RWPE2 (cell line): ENCODE measurements at regions not wholly inside any gene's neighbourhood (a gene's known extent, or its start where the extent isn't known, plus 50 kb on each side); places are given as distances from the start of the nearest gene placed in this dataset.

ENCODE experiments used
- ATAC-seq: fragments of 200-7000 bp; cut with Tn5 transposase; 3 replicates; pipeline ENCODE4 v1.9.1; 2021; ENCODE audit warnings: low read depth
- DNase-seq: peaks from one replicate; pipeline ENCODE4 v3.0.0-alpha.2; 2020; ENCODE audit warnings: low spot score
- H3K27ac ChIP-seq: fragments of 450-650 bp; 2 replicates; pipeline ENCODE4 v1.5.1; 2017; ENCODE audit warnings: mild to moderate bottlenecking; ENCODE audit not compliant: poor library complexity, severe bottlenecking
- H3K27me3 ChIP-seq: fragments of 250-450 bp; sonication (Bioruptor Pico); 2 replicates; pipeline ENCODE4 v1.5.1; 2021; ENCODE audit warnings: mild to moderate bottlenecking, moderate library complexity; ENCODE audit not compliant: insufficient read depth, poor library complexity, severe bottlenecking
- H3K36me3 ChIP-seq: fragments of 250-450 bp; sonication (Bioruptor Pico); 2 replicates; pipeline ENCODE4 v1.5.1; 2020; ENCODE audit warnings: low read depth, mild to moderate bottlenecking, moderate library complexity
- H3K4me1 ChIP-seq: fragments of 250-450 bp; sonication (Bioruptor Pico); 2 replicates; pipeline ENCODE4 v1.5.1; 2021; ENCODE audit warnings: mild to moderate bottlenecking, moderate library complexity; ENCODE audit not compliant: insufficient read depth, poor library complexity, severe bottlenecking
- H3K4me3 ChIP-seq: fragments of 250-450 bp; sonication (Bioruptor Pico); 2 replicates; pipeline ENCODE4 v1.5.1; 2021; ENCODE audit warnings: mild to moderate bottlenecking, moderate library complexity; ENCODE audit not compliant: severe bottlenecking
- H3K9me3 ChIP-seq: fragments of 250-450 bp; sonication (Bioruptor Pico); 2 replicates; pipeline ENCODE4 v1.5.1; 2021; ENCODE audit warnings: mild to moderate bottlenecking, moderate library complexity; ENCODE audit not compliant: severe bottlenecking
- CTCF ChIP-seq: fragments of 450-650 bp; IDR thresholded peaks from one replicate; pipeline ENCODE4 v1.5.1; 2017; ENCODE audit warnings: mild to moderate bottlenecking, moderate library complexity; ENCODE audit not compliant: poor library complexity, severe bottlenecking

GRCh38 chr20:40943591-40943990 is 85.0 kb upstream of the TOP1 start:
- ATAC-seq (no peak), DNase-seq (no peak)
- TF ChIP-seq CTCF, result no peak
- Histone ChIP-seq H3K4me3 (no peak overlapping the region), H3K36me3 (no peaks in the 10 kb centered on the region), H3K9me3 (no peaks in the 10 kb centered on the region), H3K27ac (no peak overlapping the region), H3K27me3 (no peaks in the 10 kb centered on the region), H3K4me1 (peaks cover 6% of the 10 kb centered on the region)

DNA sequence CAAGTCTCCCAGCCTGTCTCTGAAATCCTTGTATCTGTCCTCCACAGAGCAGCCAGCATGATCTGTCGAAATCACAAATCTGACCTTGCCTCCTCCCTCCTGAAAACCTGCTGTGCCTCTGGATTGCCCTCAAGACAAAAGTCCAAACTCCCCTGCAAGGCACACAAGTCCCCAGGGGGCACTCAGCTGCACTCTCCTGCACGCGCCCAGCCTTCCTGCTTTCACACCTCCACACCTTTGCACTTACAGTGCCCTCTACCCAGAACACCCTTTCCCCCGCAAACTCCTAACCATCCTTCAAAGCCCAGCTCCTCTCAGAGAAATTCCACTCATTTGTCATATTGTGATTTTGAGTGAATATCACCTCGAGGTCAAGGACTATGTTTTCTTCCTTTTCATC is 83.4 kb upstream of the TOP1 start:
- H3K27me3 ChIP-seq, result no peaks in the 10 kb centered on the region
- no peaks in the 10 kb centered on the region for H3K9me3 ChIP-seq
- H3K27ac ChIP-seq, result no peak overlapping the region
- no peak for ATAC-seq
- no peak for DNase-seq
- H3K36me3 ChIP-seq, result no peaks in the 10 kb centered on the region
- peaks cover 9% of the 10 kb centered on the region for H3K4me1 ChIP-seq
- no peak for TF ChIP-seq CTCF
- H3K4me3 ChIP-seq, result no peak overlapping the region

GRCh38 chr20:40945754-40946450 is 82.7 kb upstream of the TOP1 start:
- H3K4me3 ChIP-seq, result no peak overlapping the region
- H3K9me3 ChIP-seq, result no peaks in the 10 kb centered on the region
- no peaks in the 10 kb centered on the region for H3K36me3 ChIP-seq
- no peak overlapping the region for H3K27ac ChIP-seq
- TF ChIP-seq CTCF, result peak; percentile 62
- DNase-seq, result no peak
- ATAC-seq, result peak; percentile 57
- H3K27me3 ChIP-seq, result no peaks in the 10 kb centered on the region
- peaks cover 9% of the 10 kb centered on the region for H3K4me1 ChIP-seq

DNA sequence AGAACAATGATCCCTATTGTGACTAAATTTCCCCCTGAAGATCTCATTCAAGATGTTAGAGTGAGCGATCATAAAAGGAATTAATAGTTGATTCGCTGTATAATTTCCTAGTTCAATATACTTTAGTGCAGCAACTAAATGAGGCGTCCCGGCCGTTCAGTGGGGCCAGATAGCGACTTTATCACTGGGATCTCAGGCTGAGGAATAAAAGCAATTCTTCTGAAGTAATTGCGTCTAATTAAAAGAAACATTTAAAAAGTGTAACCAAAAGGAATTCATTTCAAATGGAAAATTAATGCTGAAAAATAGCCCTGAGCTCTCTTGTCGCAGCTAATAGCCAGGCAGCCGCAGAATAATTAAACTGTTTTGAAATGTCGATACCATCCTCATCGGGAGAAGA is 82.2 kb upstream of the TOP1 start:
- H3K27ac ChIP-seq, result no peak overlapping the region
- no peaks in the 10 kb centered on the region for H3K9me3 ChIP-seq
- DNase-seq (no peak), ATAC-seq (no peak)
- H3K4me3 ChIP-seq, result no peak overlapping the region
- H3K4me1 ChIP-seq, result peaks cover 9% of the 10 kb centered on the region
- H3K36me3 ChIP-seq, result no peaks in the 10 kb centered on the region
- H3K27me3 ChIP-seq, result no peaks in the 10 kb centered on the region
- TF ChIP-seq CTCF, result no peak
